ENCODE measurements at regions not wholly inside any gene's neighbourhood (a gene's known extent, or its start where the extent isn't known, plus 50 kb on each side); places are given as distances from the start of the nearest gene placed in this dataset.

GRCh38 chr5:87853541-87853940 lies 415.1 kb downstream of the TMEM161B start:
- Histone ChIP-seq H3K9me3 (replicated peaks) (peaks cover 17% of the 10 kb centered on the region), H3K4me1 (no peaks in the 10 kb centered on the region), H3K4me3 (no peak overlapping the region), H3K27me3 (ENCODE audit: low read depth) (no peaks in the 10 kb centered on the region), H3K27ac (replicated peaks) (no peak overlapping the region), H3K36me3 (no peaks in the 10 kb centered on the region)
- no peak for DNase-seq
- intact Hi-C loops (cut with micrococcal nuclease), result no loop called here
- TF ChIP-seq CTCF (IDR thresholded peaks at IDR 0.05; ENCODE audit: borderline replicate concordance), result no peak

GRCh38 chr5:87851603-87852002 lies 417.0 kb downstream of the TMEM161B start:
- no peak overlapping the region for H3K4me3 ChIP-seq
- intact Hi-C loops (cut with micrococcal nuclease), result no loop called here
- H3K27ac ChIP-seq (replicated peaks), result no peak overlapping the region
- TF ChIP-seq CTCF (IDR thresholded peaks at IDR 0.05; ENCODE audit: borderline replicate concordance), result no peak
- no peaks in the 10 kb centered on the region for H3K36me3 ChIP-seq
- DNase-seq, result no peak
- no peaks in the 10 kb centered on the region for H3K4me1 ChIP-seq
- no peaks in the 10 kb centered on the region for H3K27me3 ChIP-seq (ENCODE audit: low read depth)
- peaks cover 9% of the 10 kb centered on the region for H3K9me3 ChIP-seq (replicated peaks)

GRCh38 chr5:87850843-87851242 lies 417.8 kb downstream of the TMEM161B start:
- Histone ChIP-seq H3K36me3 (no peaks in the 10 kb centered on the region), H3K4me1 (no peaks in the 10 kb centered on the region), H3K27ac (replicated peaks) (no peak overlapping the region), H3K4me3 (no peak overlapping the region), H3K27me3 (ENCODE audit: low read depth) (no peaks in the 10 kb centered on the region), H3K9me3 (replicated peaks) (peaks cover 6% of the 10 kb centered on the region)
- intact Hi-C loops (cut with micrococcal nuclease), result no loop called here
- no peak for TF ChIP-seq CTCF (IDR thresholded peaks at IDR 0.05; ENCODE audit: borderline replicate concordance)
- no peak for DNase-seq

- H3K27me3 ChIP-seq (ENCODE audit: low read depth), result no peaks in the 10 kb centered on the region
Observed at GRCh38 chr5:87845734-87846133, 422.9 kb downstream of the TMEM161B start.

GRCh38 chr5:87844866-87845265 lies 423.8 kb downstream of the TMEM161B start:
- H3K4me3 ChIP-seq, result no peak overlapping the region
- no peaks in the 10 kb centered on the region for H3K27me3 ChIP-seq (ENCODE audit: low read depth)
- no peak for DNase-seq
- no peak for TF ChIP-seq CTCF (IDR thresholded peaks at IDR 0.05; ENCODE audit: borderline replicate concordance)
- H3K27ac ChIP-seq (replicated peaks), result no peak overlapping the region
- H3K4me1 ChIP-seq, result no peaks in the 10 kb centered on the region
- H3K9me3 ChIP-seq (replicated peaks), result peaks cover 15% of the 10 kb centered on the region
- H3K36me3 ChIP-seq, result no peaks in the 10 kb centered on the region
- intact Hi-C loops (cut with micrococcal nuclease), result no loop called here

More at GRCh38 chr5:87845734-87846133, 422.9 kb downstream of the TMEM161B start:
- Histone ChIP-seq H3K36me3 (no peaks in the 10 kb centered on the region), H3K27ac (replicated peaks) (no peak overlapping the region), H3K4me1 (no peaks in the 10 kb centered on the region), H3K4me3 (no peak overlapping the region), H3K9me3 (replicated peaks) (peaks cover 7% of the 10 kb centered on the region)
- no peak for TF ChIP-seq CTCF (IDR thresholded peaks at IDR 0.05; ENCODE audit: borderline replicate concordance)
- intact Hi-C loops (cut with micrococcal nuclease), result no loop called here
- no peak for DNase-seq

- no peak for DNase-seq
- Histone ChIP-seq H3K9me3 (replicated peaks) (peaks cover 20% of the 10 kb centered on the region), H3K4me1 (no peaks in the 10 kb centered on the region), H3K27ac (replicated peaks) (no peak overlapping the region), H3K4me3 (no peak overlapping the region), H3K27me3 (ENCODE audit: low read depth) (no peaks in the 10 kb centered on the region), H3K36me3 (no peaks in the 10 kb centered on the region)
- no peak for TF ChIP-seq CTCF (IDR thresholded peaks at IDR 0.05; ENCODE audit: borderline replicate concordance)
- intact Hi-C loops (cut with micrococcal nuclease), result no loop called here
Observed at GRCh38 chr5:87844449-87844848, 424.2 kb downstream of the TMEM161B start.

Data from left ventricle myocardium inferior (tissue), 1 donor.